GM12878 (cell line): ENCODE measurements at regions not wholly inside any gene's neighbourhood (a gene's known extent, or its start where the extent isn't known, plus 50 kb on each side); places are given as distances from the start of the nearest gene placed in this dataset.

Source experiments
- ATAC-seq: fragments of 200-7000 bp; cut with Tn5 transposase; 3 replicates; pipeline ENCODE4 v1.9.1; 2020; ENCODE audit warnings: mild to moderate bottlenecking, moderate library complexity
- BruUV-seq: library from RNA; stranded (reverse); fragments of 400-500 nt; replicated peaks from 2 replicates; lab custom pipeline; 2021; lab: Mats Ljungman, UMichigan
- CTCF ChIA-PET: fragments of 300-600 bp; sonication (Branson Sonifier 250); formaldehyde crosslinking; extraction: SDS; loops from one replicate; lab custom pipeline; 2021; ENCODE audit warnings: inconsistent platforms; lab: Yijun Ruan, JAX
- POLR2A ChIA-PET: fragments of 350-600 bp; formaldehyde crosslinking; extraction: SDS; loops from one replicate; lab custom pipeline; 2021; ENCODE audit warnings: inconsistent platforms; lab: Charles Lee
- RAD21 ChIA-PET: fragments of 300-600 bp; sonication (Branson Sonifier 250); formaldehyde crosslinking; loops from one replicate; lab custom pipeline; 2023; ENCODE audit warnings: antibody characterized with exemption; ENCODE audit not compliant: unreplicated experiment; lab: Charles Lee
- SMC1A ChIA-PET: fragments of 300-600 bp; sonication (Branson Sonifier 250); formaldehyde crosslinking; loops from one replicate; lab custom pipeline; 2023; ENCODE audit not compliant: unreplicated experiment, uncharacterized antibody; lab: Charles Lee
- DNase-seq: peaks from one replicate; pipeline ENCODE4 v3.0.0-alpha.2; 2011; ENCODE audit warnings: low read depth, low spot score
- FAIRE-seq: peaks from 3 replicates; lab custom pipeline; 2011; peaks lifted over from hg19 to GRCh38; lab: Jason Lieb, UNC
- H2AFZ ChIP-seq: 2 replicates; pipeline ENCODE4 v1.6.0; 2011; ENCODE audit warnings: low read depth, low read length, control low read depth; ENCODE audit not compliant: control insufficient read depth
- H3K27ac ChIP-seq: 2 replicates; pipeline ENCODE4 v1.5.1; 2011; ENCODE audit warnings: control low read depth; ENCODE audit not compliant: control insufficient read depth, insufficient read depth
- H3K27me3 ChIP-seq, 2 experiments: replicated peaks in 1 of 2; 2 replicates each; pipeline versions ENCODE4 v1.6.0 to v1.6.1; 2011; ENCODE audit warnings: low read length in 1 of 2; ENCODE audit not compliant: control insufficient read depth in 2 of 2, insufficient read depth in 2 of 2
- H3K36me3 ChIP-seq, 2 experiments: 2 replicates each; pipeline ENCODE4 v1.5.1; 2011; ENCODE audit warnings: low read length in 1 of 2; ENCODE audit not compliant: control insufficient read depth in 2 of 2, insufficient read depth in 2 of 2
- H3K4me1 ChIP-seq: 2 replicates; pipeline ENCODE4 v1.6.1; 2011; ENCODE audit warnings: mild to moderate bottlenecking, low read length, moderate library complexity, mixed read lengths; ENCODE audit not compliant: control insufficient read depth, insufficient read depth
- H3K4me2 ChIP-seq: 2 replicates; pipeline ENCODE4 v1.6.0; 2011; ENCODE audit warnings: control low read depth; ENCODE audit not compliant: control insufficient read depth, insufficient read depth
- H3K4me3 ChIP-seq: fragments of 200-600 bp; sonication (generic); 2 replicates; pipeline ENCODE4 v1.5.1; 2016
- H3K79me2 ChIP-seq: 2 replicates; pipeline ENCODE4 v1.6.0; 2011; ENCODE audit warnings: low read length; ENCODE audit not compliant: control insufficient read depth, insufficient read depth
- H3K9ac ChIP-seq: 2 replicates; pipeline ENCODE4 v1.8.0; 2011; ENCODE audit warnings: low read length, control low read depth, mixed read lengths; ENCODE audit not compliant: control insufficient read depth, insufficient read depth
- H3K9me3 ChIP-seq: replicated peaks from 3 replicates; pipeline ENCODE4 v1.5.1; 2011; ENCODE audit warnings: mild to moderate bottlenecking, low read length; ENCODE audit not compliant: control insufficient read depth, insufficient read depth
- H4K20me1 ChIP-seq: 2 replicates; pipeline ENCODE4 v1.6.0; 2011; ENCODE audit not compliant: control insufficient read depth, insufficient read depth
- BHLHE40 ChIP-seq, 2 experiments: fragments of 450-650 bp in 1 of 2; IDR thresholded peaks; 2 replicates each; pipeline ENCODE4 v1.6.1; 2011 to 2017; ENCODE audit warnings: low read depth in 2 of 2, borderline replicate concordance in 1 of 2, improper control_type of control experiment in 1 of 2, low read length in 1 of 2, mild to moderate bottlenecking in 1 of 2
- DPF2 ChIP-seq: fragments of 450-650 bp; IDR thresholded peaks from 2 replicates; pipeline ENCODE4 v1.6.1; 2017; ENCODE audit warnings: mild to moderate bottlenecking
- EED ChIP-seq: sonication (generic); IDR thresholded peaks from 2 replicates; pipeline ENCODE4 v1.6.1; 2016; ENCODE audit warnings: antibody characterized with exemption, low read depth
- ETV6 ChIP-seq, 2 experiments: fragments of 450-650 bp in 1 of 2; IDR thresholded peaks in 1 of 2; conservative IDR thresholded peaks in 1 of 2; 2 replicates each; pipeline ENCODE4 v1.6.1; 2014; ENCODE audit warnings: antibody characterized with exemption in 1 of 2, borderline replicate concordance in 1 of 2, low read depth in 1 of 2, mild to moderate bottlenecking in 1 of 2, moderate library complexity in 1 of 2
- FOXK2 ChIP-seq: fragments of 450-650 bp; IDR thresholded peaks from 2 replicates; pipeline ENCODE4 v1.6.1; 2017; ENCODE audit warnings: mild to moderate bottlenecking, moderate library complexity
- HCFC1 ChIP-seq: fragments of 150-350 bp; IDR thresholded peaks from 2 replicates; pipeline ENCODE4 v1.6.1; 2014; ENCODE audit warnings: low read length
- IRF3 ChIP-seq: fragments of 450-650 bp; IDR thresholded peaks from 2 replicates; pipeline ENCODE4 v1.6.1; 2014; ENCODE audit warnings: mild to moderate bottlenecking
- MAX ChIP-seq: IDR thresholded peaks from 2 replicates; pipeline ENCODE4 v1.6.1; 2012; ENCODE audit warnings: low read depth, low read length, improper control_type of control experiment
- MEF2B ChIP-seq: fragments of 450-650 bp; IDR thresholded peaks from 2 replicates; pipeline ENCODE4 v1.6.1; 2018; ENCODE audit warnings: mild to moderate bottlenecking, moderate library complexity; ENCODE audit not compliant: partially characterized antibody, poor library complexity, severe bottlenecking
- MLLT1 ChIP-seq: fragments of 450-650 bp; IDR thresholded peaks from 2 replicates; pipeline ENCODE4 v1.6.1; 2016; ENCODE audit warnings: mild to moderate bottlenecking
- NFIC ChIP-seq: IDR thresholded peaks from 2 replicates; pipeline ENCODE4 v1.6.1; 2012; ENCODE audit warnings: low read depth, mild to moderate bottlenecking, inconsistent platforms, low read length, moderate library complexity
- NFYA ChIP-seq: IDR thresholded peaks from 2 replicates; pipeline ENCODE4 v1.6.1; 2011; ENCODE audit warnings: low read depth, mild to moderate bottlenecking, low read length, improper control_type of control experiment, borderline replicate concordance
- NRF1 ChIP-seq: conservative IDR thresholded peaks from 2 replicates; pipeline ENCODE4 v1.6.1; 2011; ENCODE audit warnings: mild to moderate bottlenecking, low read depth, low read length, improper control_type of control experiment
- RELB ChIP-seq: fragments of 450-650 bp; IDR thresholded peaks from 2 replicates; pipeline ENCODE4 v1.6.1; 2017; ENCODE audit warnings: low read depth, mild to moderate bottlenecking, moderate library complexity
- SKIL ChIP-seq: fragments of 450-650 bp; IDR thresholded peaks from 2 replicates; pipeline ENCODE4 v1.6.1; 2017; ENCODE audit warnings: mild to moderate bottlenecking, low read depth, inconsistent platforms; ENCODE audit not compliant: poor library complexity, severe bottlenecking
- SRF ChIP-seq, 2 experiments: IDR thresholded peaks; 2 replicates each; pipeline ENCODE4 v1.6.1; 2011; ENCODE audit warnings: low read depth in 2 of 2, low read length in 2 of 2, mild to moderate bottlenecking in 1 of 2, moderate library complexity in 1 of 2
- TCF7 ChIP-seq: IDR thresholded peaks from 2 replicates; pipeline ENCODE4 v1.6.1; 2014; ENCODE audit warnings: antibody characterized with exemption, borderline replicate concordance
- ZNF24 ChIP-seq: fragments of 450-650 bp; IDR thresholded peaks from 2 replicates; pipeline ENCODE4 v1.6.1; 2017; ENCODE audit warnings: antibody characterized with exemption, mild to moderate bottlenecking
- WGBS: methylation state at CpG from one replicate; pipeline ENCODE4 v1.1.6; 2016; ENCODE audit warnings: low lambda C conversion rate; ENCODE audit not compliant: insufficient replicate concordance, insufficient coverage; ENCODE audit errors: missing lambda C conversion rate; 5-methylcytosine and 5-hydroxymethylcytosine counted together
- in situ Hi-C: fragments of 300-500 bp; cut with MboI; formaldehyde crosslinking; loops from 9 replicates; pipeline ENCODE4 v1.14.3; 2018; ENCODE audit warnings: mixed read lengths
- intact Hi-C: fragments of 100-400 bp; cut with micrococcal nuclease; formaldehyde crosslinking; loops from one replicate; pipeline ENCODE4 v1.14.2; 2022; ENCODE audit not compliant: unreplicated experiment

- SMC1A ChIA-PET = interaction anchor here (1.1 to 1.9 kb wide), 3 partner anchors 14 to 160 kb away, joined by 3 to 6 read pairs (median 3); no protein-coding TSS in a partner anchor
- H3K4me2 ChIP-seq = no peak overlapping the region
- TF ChIP-seq ETV6 (conservative IDR thresholded peaks at IDR 0.05 in 1 of 2, IDR thresholded peaks at IDR 0.05 in 1 of 2; ENCODE audit: borderline replicate concordance in 1 of 2, low read depth in 1 of 2) (no peak), SRF (IDR thresholded peaks at IDR 0.05; ENCODE audit: low read depth in 2 of 2, low read length in 2 of 2) (no peak), NFYA (no peak), FOXK2 (no peak), MAX (no peak), ZNF24 (no peak), NFIC (no peak), IRF3 (no peak), MLLT1 (no peak), SKIL (no peak), MEF2B (no peak), DPF2 (no peak), HCFC1 (no peak), RELB (no peak), TCF7 (no peak), NRF1 (no peak), BHLHE40 (IDR thresholded peaks at IDR 0.05; ENCODE audit: borderline replicate concordance in 1 of 2, low read depth in 2 of 2, low read length in 1 of 2) (no peak), EED (no peak)
These were observed 60.8 kb upstream of the NUP50 start for GRCh38 chr22:45102896-45103420.

More at GRCh38 chr22:45102896-45103420, 60.8 kb upstream of the NUP50 start:
- BruUV-seq = no TSS peak
- ChIA-PET CTCF (interaction anchor here (1.1 to 1.3 kb wide), 2 partner anchors 57 to 106 kb away, joined by 3 to 4 read pairs; no protein-coding TSS in a partner anchor), RAD21 (interaction anchor here (1.0 kb wide), 1 partner anchor 62 kb away, joined by 3 read pairs; no protein-coding TSS in a partner anchor), POLR2A (no interaction called here)
- Histone ChIP-seq H3K9ac (no peak overlapping the region), H3K4me1 (no peaks in the 10 kb centered on the region), H3K9me3 (no peaks in the 10 kb centered on the region), H3K79me2 (no peaks in the 10 kb centered on the region), H3K4me3 (no peak overlapping the region), H3K27me3 (no peaks in the 10 kb centered on the region), H3K36me3 (no peaks in the 10 kb centered on the region), H4K20me1 (no peaks in the 10 kb centered on the region), H2AFZ (no peak overlapping the region), H3K27ac (no peak overlapping the region)
- 29% methylated on average over 6 of the region's 6 CpGs for WGBS
- in situ Hi-C loops = no loop called here
- ATAC-seq (no peak), DNase-seq (no peak), FAIRE-seq (no peak)
- intact Hi-C loops = no loop called here
